ENCODE measurements at regions not wholly inside any gene's neighbourhood (a gene's known extent, or its start where the extent isn't known, plus 50 kb on each side); places are given as distances from the start of the nearest gene placed in this dataset.

DNA sequence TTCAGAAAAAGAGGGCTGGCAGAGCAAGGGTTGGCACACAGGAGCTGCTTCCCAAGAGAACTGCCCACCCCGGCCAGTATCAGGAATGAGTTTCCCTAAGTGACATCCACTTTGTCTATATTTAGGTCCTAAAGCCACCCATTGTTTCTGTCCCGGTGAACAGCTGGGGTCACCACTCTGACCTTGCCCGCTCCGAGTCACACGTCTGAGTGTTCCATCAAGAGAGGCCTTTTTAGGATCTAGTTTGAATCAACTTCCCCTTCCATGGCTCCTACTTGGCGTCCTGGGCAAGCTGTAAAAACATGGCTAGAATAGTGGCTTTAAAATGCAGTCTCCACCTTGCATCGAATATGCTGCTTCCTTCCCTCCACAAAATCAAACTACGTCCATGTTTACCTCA, 109.6 kb upstream of the ARHGEF3 start (continued):
- TF ChIP-seq, protein P1, sequence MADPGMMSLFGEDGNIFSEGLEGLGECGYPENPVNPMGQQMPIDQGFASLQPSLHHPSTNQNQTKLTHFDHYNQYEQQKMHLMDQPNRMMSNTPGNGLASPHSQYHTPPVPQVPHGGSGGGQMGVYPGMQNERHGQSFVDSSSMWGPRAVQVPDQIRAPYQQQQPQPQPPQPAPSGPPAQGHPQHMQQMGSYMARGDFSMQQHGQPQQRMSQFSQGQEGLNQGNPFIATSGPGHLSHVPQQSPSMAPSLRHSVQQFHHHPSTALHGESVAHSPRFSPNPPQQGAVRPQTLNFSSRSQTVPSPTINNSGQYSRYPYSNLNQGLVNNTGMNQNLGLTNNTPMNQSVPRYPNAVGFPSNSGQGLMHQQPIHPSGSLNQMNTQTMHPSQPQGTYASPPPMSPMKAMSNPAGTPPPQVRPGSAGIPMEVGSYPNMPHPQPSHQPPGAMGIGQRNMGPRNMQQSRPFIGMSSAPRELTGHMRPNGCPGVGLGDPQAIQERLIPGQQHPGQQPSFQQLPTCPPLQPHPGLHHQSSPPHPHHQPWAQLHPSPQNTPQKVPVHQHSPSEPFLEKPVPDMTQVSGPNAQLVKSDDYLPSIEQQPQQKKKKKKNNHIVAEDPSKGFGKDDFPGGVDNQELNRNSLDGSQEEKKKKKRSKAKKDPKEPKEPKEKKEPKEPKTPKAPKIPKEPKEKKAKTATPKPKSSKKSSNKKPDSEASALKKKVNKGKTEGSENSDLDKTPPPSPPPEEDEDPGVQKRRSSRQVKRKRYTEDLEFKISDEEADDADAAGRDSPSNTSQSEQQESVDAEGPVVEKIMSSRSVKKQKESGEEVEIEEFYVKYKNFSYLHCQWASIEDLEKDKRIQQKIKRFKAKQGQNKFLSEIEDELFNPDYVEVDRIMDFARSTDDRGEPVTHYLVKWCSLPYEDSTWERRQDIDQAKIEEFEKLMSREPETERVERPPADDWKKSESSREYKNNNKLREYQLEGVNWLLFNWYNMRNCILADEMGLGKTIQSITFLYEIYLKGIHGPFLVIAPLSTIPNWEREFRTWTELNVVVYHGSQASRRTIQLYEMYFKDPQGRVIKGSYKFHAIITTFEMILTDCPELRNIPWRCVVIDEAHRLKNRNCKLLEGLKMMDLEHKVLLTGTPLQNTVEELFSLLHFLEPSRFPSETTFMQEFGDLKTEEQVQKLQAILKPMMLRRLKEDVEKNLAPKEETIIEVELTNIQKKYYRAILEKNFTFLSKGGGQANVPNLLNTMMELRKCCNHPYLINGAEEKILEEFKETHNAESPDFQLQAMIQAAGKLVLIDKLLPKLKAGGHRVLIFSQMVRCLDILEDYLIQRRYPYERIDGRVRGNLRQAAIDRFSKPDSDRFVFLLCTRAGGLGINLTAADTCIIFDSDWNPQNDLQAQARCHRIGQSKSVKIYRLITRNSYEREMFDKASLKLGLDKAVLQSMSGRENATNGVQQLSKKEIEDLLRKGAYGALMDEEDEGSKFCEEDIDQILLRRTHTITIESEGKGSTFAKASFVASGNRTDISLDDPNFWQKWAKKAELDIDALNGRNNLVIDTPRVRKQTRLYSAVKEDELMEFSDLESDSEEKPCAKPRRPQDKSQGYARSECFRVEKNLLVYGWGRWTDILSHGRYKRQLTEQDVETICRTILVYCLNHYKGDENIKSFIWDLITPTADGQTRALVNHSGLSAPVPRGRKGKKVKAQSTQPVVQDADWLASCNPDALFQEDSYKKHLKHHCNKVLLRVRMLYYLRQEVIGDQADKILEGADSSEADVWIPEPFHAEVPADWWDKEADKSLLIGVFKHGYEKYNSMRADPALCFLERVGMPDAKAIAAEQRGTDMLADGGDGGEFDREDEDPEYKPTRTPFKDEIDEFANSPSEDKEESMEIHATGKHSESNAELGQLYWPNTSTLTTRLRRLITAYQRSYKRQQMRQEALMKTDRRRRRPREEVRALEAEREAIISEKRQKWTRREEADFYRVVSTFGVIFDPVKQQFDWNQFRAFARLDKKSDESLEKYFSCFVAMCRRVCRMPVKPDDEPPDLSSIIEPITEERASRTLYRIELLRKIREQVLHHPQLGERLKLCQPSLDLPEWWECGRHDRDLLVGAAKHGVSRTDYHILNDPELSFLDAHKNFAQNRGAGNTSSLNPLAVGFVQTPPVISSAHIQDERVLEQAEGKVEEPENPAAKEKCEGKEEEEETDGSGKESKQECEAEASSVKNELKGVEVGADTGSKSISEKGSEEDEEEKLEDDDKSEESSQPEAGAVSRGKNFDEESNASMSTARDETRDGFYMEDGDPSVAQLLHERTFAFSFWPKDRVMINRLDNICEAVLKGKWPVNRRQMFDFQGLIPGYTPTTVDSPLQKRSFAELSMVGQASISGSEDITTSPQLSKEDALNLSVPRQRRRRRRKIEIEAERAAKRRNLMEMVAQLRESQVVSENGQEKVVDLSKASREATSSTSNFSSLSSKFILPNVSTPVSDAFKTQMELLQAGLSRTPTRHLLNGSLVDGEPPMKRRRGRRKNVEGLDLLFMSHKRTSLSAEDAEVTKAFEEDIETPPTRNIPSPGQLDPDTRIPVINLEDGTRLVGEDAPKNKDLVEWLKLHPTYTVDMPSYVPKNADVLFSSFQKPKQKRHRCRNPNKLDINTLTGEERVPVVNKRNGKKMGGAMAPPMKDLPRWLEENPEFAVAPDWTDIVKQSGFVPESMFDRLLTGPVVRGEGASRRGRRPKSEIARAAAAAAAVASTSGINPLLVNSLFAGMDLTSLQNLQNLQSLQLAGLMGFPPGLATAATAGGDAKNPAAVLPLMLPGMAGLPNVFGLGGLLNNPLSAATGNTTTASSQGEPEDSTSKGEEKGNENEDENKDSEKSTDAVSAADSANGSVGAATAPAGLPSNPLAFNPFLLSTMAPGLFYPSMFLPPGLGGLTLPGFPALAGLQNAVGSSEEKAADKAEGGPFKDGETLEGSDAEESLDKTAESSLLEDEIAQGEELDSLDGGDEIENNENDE (IDR thresholded peaks at IDR 0.05; ENCODE audit: insufficient replicate concordance, low read length) = no peak
- TF ChIP-seq SP4 (IDR thresholded peaks at IDR 0.05; ENCODE audit: low read length) = no peak
- no peak for TF ChIP-seq SAP30 (IDR thresholded peaks at IDR 0.05; ENCODE audit: insufficient read depth, insufficient replicate concordance, low read length)
- TF ChIP-seq RNF2 (IDR thresholded peaks at IDR 0.05; ENCODE audit: borderline replicate concordance, low read depth, low read length, missing control alignments, poor library complexity, severe bottlenecking) = no peak
- TF ChIP-seq CTBP2 (IDR thresholded peaks at IDR 0.05; ENCODE audit: borderline replicate concordance, insufficient read depth, insufficient read length, low read length) = no peak
- TF ChIP-seq, protein P2, sequence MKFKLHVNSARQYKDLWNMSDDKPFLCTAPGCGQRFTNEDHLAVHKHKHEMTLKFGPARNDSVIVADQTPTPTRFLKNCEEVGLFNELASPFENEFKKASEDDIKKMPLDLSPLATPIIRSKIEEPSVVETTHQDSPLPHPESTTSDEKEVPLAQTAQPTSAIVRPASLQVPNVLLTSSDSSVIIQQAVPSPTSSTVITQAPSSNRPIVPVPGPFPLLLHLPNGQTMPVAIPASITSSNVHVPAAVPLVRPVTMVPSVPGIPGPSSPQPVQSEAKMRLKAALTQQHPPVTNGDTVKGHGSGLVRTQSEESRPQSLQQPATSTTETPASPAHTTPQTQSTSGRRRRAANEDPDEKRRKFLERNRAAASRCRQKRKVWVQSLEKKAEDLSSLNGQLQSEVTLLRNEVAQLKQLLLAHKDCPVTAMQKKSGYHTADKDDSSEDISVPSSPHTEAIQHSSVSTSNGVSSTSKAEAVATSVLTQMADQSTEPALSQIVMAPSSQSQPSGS (IDR thresholded peaks at IDR 0.05; ENCODE audit: low read length) = no peak
- TF ChIP-seq CHD1 (IDR thresholded peaks at IDR 0.05; ENCODE audit: low read depth, low read length) = no peak
- TF ChIP-seq POLR2A (IDR thresholded peaks at IDR 0.05; ENCODE audit: control extremely low read depth in 1 of 2, low read depth in 2 of 2, low read length in 2 of 2) = no peak
